ENCODE measurements at regions not wholly inside any gene's neighbourhood (a gene's known extent, or its start where the extent isn't known, plus 50 kb on each side); places are given as distances from the start of the nearest gene placed in this dataset.

DNA sequence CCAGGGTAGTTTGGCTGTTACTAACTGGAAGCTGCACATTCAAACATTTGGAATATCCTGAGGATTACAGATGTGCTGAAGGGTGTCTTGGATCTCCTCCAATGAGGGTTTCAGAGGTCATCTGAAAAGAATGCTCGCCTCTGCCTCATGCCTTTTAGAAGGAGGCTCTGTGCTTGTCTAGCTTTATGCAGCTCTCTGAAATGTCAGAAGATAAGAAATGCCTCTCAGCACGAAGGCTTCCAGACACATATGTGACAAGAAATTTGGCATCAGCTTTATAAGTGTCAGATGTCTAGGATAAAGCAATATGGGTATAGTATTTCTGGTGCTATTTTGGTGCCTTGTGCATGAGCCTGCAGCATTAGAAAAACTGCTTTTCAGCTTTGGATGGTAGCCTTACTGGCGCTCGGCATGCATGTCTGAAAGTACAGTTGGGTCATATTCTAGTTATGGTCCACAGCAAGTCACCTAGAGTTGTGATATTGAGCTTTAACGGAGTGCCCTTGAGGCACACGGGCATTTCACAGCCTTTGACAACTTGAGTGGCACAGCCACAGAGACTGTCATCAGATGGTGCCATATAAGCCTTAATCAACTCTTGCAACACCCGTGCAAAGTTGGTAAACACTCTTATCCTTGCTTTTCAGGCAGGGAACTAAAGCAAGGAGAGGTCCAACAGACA, 70.8 kb upstream of the PGRMC2 start:
- no peak overlapping the region for H3K4me2 ChIP-seq (replicated peaks; ENCODE audit: low read depth, low read length, poor library complexity, severe bottlenecking)
- H3K27me3 ChIP-seq (replicated peaks in 1 of 4; ENCODE audit: control extremely low read depth in 1 of 4, control insufficient read depth in 3 of 4, insufficient read depth in 4 of 4, low read length in 3 of 4): no peaks in the 10 kb centered on the region
- TF ChIP-seq, protein P1, sequence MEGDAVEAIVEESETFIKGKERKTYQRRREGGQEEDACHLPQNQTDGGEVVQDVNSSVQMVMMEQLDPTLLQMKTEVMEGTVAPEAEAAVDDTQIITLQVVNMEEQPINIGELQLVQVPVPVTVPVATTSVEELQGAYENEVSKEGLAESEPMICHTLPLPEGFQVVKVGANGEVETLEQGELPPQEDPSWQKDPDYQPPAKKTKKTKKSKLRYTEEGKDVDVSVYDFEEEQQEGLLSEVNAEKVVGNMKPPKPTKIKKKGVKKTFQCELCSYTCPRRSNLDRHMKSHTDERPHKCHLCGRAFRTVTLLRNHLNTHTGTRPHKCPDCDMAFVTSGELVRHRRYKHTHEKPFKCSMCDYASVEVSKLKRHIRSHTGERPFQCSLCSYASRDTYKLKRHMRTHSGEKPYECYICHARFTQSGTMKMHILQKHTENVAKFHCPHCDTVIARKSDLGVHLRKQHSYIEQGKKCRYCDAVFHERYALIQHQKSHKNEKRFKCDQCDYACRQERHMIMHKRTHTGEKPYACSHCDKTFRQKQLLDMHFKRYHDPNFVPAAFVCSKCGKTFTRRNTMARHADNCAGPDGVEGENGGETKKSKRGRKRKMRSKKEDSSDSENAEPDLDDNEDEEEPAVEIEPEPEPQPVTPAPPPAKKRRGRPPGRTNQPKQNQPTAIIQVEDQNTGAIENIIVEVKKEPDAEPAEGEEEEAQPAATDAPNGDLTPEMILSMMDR (IDR thresholded peaks at IDR 0.05): no peak
- TF ChIP-seq EZH2 (IDR thresholded peaks at IDR 0.05; ENCODE audit: borderline replicate concordance, insufficient read depth, low read depth, low read length, poor library complexity, severe bottlenecking): no peak
- no peak overlapping the region for H3K9ac ChIP-seq (ENCODE audit: low read length)
- no peak overlapping the region for H2AFZ ChIP-seq (ENCODE audit: insufficient read depth, low read depth, low read length, poor library complexity, severe bottlenecking)
- H3K9me3 ChIP-seq (ENCODE audit: control extremely low read depth in 1 of 3, control insufficient read depth in 2 of 3, insufficient read depth in 1 of 3, low read length in 2 of 3): no peaks in the 10 kb centered on the region
- H3K4me1 ChIP-seq (ENCODE audit: control insufficient read depth in 2 of 2, insufficient read depth in 2 of 2, low read length in 2 of 2): no peaks in the 10 kb centered on the region
- Mint-ChIP-seq H3K9me3 (ENCODE audit: insufficient read depth) (no peaks in the 10 kb centered on the region), H3K27me3 (no peaks in the 10 kb centered on the region), H3K4me3 (no peak overlapping the region), H3K27ac (no peak overlapping the region), H3K4me1 (no peaks in the 10 kb centered on the region)
- no peak overlapping the region for H3K27ac ChIP-seq (ENCODE audit: low read length in 2 of 2)
- no peak overlapping the region for H3K4me3 ChIP-seq (ENCODE audit: control extremely low read depth in 1 of 5, extremely low read depth in 1 of 5, insufficient read depth in 1 of 5, low read depth in 2 of 5, low read length in 4 of 5)
- H4K20me1 ChIP-seq (ENCODE audit: control insufficient read depth, insufficient read depth, low read length, poor library complexity, severe bottlenecking): no peaks in the 10 kb centered on the region
- CTCF ChIA-PET: no interaction called here
- no peak for ATAC-seq (ENCODE audit: low read depth)
- intact Hi-C loops (cut with micrococcal nuclease): no loop called here
- POLR2A ChIA-PET: no interaction called here
- no peaks in the 10 kb centered on the region for H3K36me3 ChIP-seq (replicated peaks in 1 of 2; ENCODE audit: control extremely low read depth in 1 of 2, control insufficient read depth in 1 of 2, extremely low read depth in 1 of 2, insufficient read depth in 2 of 2, low read length in 1 of 2)
- no peak for DNase-seq
- whole genome bisulfite sequencing (ENCODE audit: insufficient coverage): 94% methylated on average over 7 of the region's 7 CpGs
- no peaks in the 10 kb centered on the region for H3K79me2 ChIP-seq (ENCODE audit: control insufficient read depth, insufficient read depth, low read length)

DNA sequence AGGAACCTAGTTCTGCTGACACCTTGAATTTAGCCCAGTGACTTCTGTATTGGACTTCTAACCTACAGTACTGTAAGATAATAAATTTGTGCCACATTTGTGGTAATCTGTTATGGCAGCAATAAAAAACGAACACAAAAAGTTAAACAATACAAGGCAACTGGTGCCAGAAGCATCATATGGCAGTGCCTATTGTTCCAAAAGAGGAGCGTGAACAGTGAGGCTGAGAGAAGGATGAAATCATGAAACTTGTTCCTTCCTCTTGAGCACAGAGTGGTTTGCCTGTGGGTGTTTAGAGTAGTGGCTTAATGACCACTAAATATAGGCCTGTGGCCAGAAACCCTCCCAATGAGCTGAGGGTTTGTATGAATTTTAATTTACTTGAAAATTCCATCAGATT, 69.7 kb upstream of the PGRMC2 start:
- H3K27me3 Mint-ChIP-seq: no peaks in the 10 kb centered on the region
- no peak overlapping the region for H3K4me2 ChIP-seq (replicated peaks; ENCODE audit: low read depth, low read length, poor library complexity, severe bottlenecking)
- no peaks in the 10 kb centered on the region for H3K9me3 Mint-ChIP-seq (ENCODE audit: insufficient read depth)
- TF ChIP-seq EZH2 (IDR thresholded peaks at IDR 0.05; ENCODE audit: borderline replicate concordance, insufficient read depth, low read depth, low read length, poor library complexity, severe bottlenecking): no peak
- TF ChIP-seq, protein P1 (IDR thresholded peaks at IDR 0.05): no peak
- ChIA-PET CTCF (no interaction called here), POLR2A (no interaction called here)
- ATAC-seq (ENCODE audit: low read depth): no peak
- no peak overlapping the region for H2AFZ ChIP-seq (ENCODE audit: insufficient read depth, low read depth, low read length, poor library complexity, severe bottlenecking)
- H3K27me3 ChIP-seq (replicated peaks in 1 of 4; ENCODE audit: control extremely low read depth in 1 of 4, control insufficient read depth in 3 of 4, insufficient read depth in 4 of 4, low read length in 3 of 4): no peaks in the 10 kb centered on the region
- intact Hi-C loops (cut with micrococcal nuclease): no loop called here
- H3K4me3 Mint-ChIP-seq: no peak overlapping the region
- H3K4me1 ChIP-seq (ENCODE audit: control insufficient read depth in 2 of 2, insufficient read depth in 2 of 2, low read length in 2 of 2): no peaks in the 10 kb centered on the region
- H3K4me1 Mint-ChIP-seq: no peaks in the 10 kb centered on the region
- no peak overlapping the region for H3K9ac ChIP-seq (ENCODE audit: low read length)
- no peak overlapping the region for H3K4me3 ChIP-seq (ENCODE audit: control extremely low read depth in 1 of 5, extremely low read depth in 1 of 5, insufficient read depth in 1 of 5, low read depth in 2 of 5, low read length in 4 of 5)
- no peak overlapping the region for H3K27ac ChIP-seq (ENCODE audit: low read length in 2 of 2)
- no peak for DNase-seq
- H3K9me3 ChIP-seq (ENCODE audit: control extremely low read depth in 1 of 3, control insufficient read depth in 2 of 3, insufficient read depth in 1 of 3, low read length in 2 of 3): no peaks in the 10 kb centered on the region
- no peaks in the 10 kb centered on the region for H3K79me2 ChIP-seq (ENCODE audit: control insufficient read depth, insufficient read depth, low read length)
- no peaks in the 10 kb centered on the region for H4K20me1 ChIP-seq (ENCODE audit: control insufficient read depth, insufficient read depth, low read length, poor library complexity, severe bottlenecking)
- H3K27ac Mint-ChIP-seq: no peak overlapping the region
- H3K36me3 ChIP-seq (replicated peaks in 1 of 2; ENCODE audit: control extremely low read depth in 1 of 2, control insufficient read depth in 1 of 2, extremely low read depth in 1 of 2, insufficient read depth in 2 of 2, low read length in 1 of 2): no peaks in the 10 kb centered on the region
- 100% methylated on average over 1 of the region's 2 CpGs for WGBS (ENCODE audit: insufficient coverage)
